Loucy (cell line): ENCODE measurements at regions not wholly inside any gene's neighbourhood (a gene's known extent, or its start where the extent isn't known, plus 50 kb on each side); places are given as distances from the start of the nearest gene placed in this dataset.

Source experiments
- H2AFZ ChIP-seq: fragments of 200-600 bp; sonication (generic); 2 replicates; pipeline ENCODE4 v1.6.0; 2016; ENCODE audit warnings: antibody characterized with exemption, mild to moderate bottlenecking, low read length, moderate library complexity
- H3F3A ChIP-seq: fragments of 200-600 bp; 2 replicates; pipeline ENCODE4 v1.6.0; 2016; ENCODE audit warnings: antibody characterized with exemption, low read depth, mild to moderate bottlenecking
- H3K27me3 ChIP-seq: fragments of 200-600 bp; sonication (generic); 2 replicates; pipeline ENCODE4 v1.6.1; 2014; ENCODE audit warnings: low read length, mild to moderate bottlenecking; ENCODE audit not compliant: insufficient read depth, poor library complexity, severe bottlenecking
- H3K36me3 ChIP-seq: fragments of 200-600 bp; sonication (generic); 2 replicates; pipeline ENCODE4 v1.6.1; 2016; ENCODE audit warnings: low read length; ENCODE audit not compliant: insufficient read depth
- H3K4me1 ChIP-seq: fragments of 200-600 bp; sonication (generic); 2 replicates; pipeline ENCODE4 v1.5.1; 2014; ENCODE audit warnings: low read length, mild to moderate bottlenecking; ENCODE audit not compliant: insufficient read depth, poor library complexity, severe bottlenecking
- H3K4me2 ChIP-seq: fragments of 200-600 bp; sonication (generic); 2 replicates; pipeline ENCODE4 v1.6.0; 2014; ENCODE audit warnings: antibody characterized with exemption, low read length, low read depth, mild to moderate bottlenecking; ENCODE audit not compliant: poor library complexity, severe bottlenecking
- H3K4me3 ChIP-seq: fragments of 200-600 bp; sonication (generic); 2 replicates; pipeline ENCODE4 v1.5.1; 2014; ENCODE audit warnings: low read length, mild to moderate bottlenecking, mixed read lengths; ENCODE audit not compliant: poor library complexity, severe bottlenecking
- H3K79me2 ChIP-seq: fragments of 200-600 bp; sonication (generic); 2 replicates; pipeline ENCODE4 v1.6.1; 2014; ENCODE audit warnings: low read length; ENCODE audit not compliant: insufficient read depth
- H3K9ac ChIP-seq: fragments of 200-600 bp; sonication (generic); 2 replicates; pipeline ENCODE4 v1.6.0; 2014; ENCODE audit warnings: mild to moderate bottlenecking, low read depth, low read length, moderate library complexity; ENCODE audit not compliant: poor library complexity, severe bottlenecking
- H3K9me2 ChIP-seq: fragments of 200-600 bp; sonication (generic); replicated peaks from 2 replicates; pipeline ENCODE4 v1.6.1; 2016; ENCODE audit warnings: low read depth, low read length, mixed read lengths
- H3K9me3 ChIP-seq: fragments of 200-600 bp; sonication (generic); 2 replicates; pipeline ENCODE4 v1.6.1; 2014; ENCODE audit warnings: mild to moderate bottlenecking, antibody characterized with exemption, low read length, low read depth; ENCODE audit not compliant: insufficient read depth
- H4K20me1 ChIP-seq: fragments of 200-600 bp; sonication (generic); 2 replicates; pipeline ENCODE4 v1.6.0; 2014; ENCODE audit warnings: antibody characterized with exemption, low read length, mild to moderate bottlenecking; ENCODE audit not compliant: insufficient read depth, poor library complexity, severe bottlenecking
- CTCF ChIP-seq: fragments of 200-600 bp; sonication (generic); conservative IDR thresholded peaks from 2 replicates; pipeline ENCODE4 v1.5.1; 2014; ENCODE audit warnings: mild to moderate bottlenecking, antibody characterized with exemption, low read length
- EZH2phosphoT487 ChIP-seq: fragments of 200-600 bp; IDR thresholded peaks from 2 replicates; pipeline ENCODE4 v1.6.1; 2018; ENCODE audit warnings: antibody characterized with exemption, mild to moderate bottlenecking, moderate library complexity, borderline replicate concordance

DNA sequence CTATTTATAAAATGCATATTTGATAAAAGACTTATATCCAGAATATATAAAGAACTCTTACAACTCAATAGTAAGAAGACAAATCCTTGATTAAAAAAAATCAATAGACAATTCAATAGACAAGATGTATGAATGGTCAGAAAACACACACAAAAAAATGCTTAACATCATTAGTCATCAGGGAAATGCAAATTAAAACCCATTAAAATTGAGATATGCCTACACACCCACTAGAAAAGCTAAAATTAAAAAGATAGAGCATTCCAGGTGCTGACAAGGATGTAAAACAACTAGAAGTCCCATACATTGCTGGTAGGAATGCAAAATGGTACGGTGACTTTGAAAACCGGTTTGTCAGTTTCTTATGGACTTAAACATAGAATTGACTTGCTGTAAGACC lies 127.1 kb downstream of the TFAP2B start:
- Histone ChIP-seq H3K79me2 (no peaks in the 10 kb centered on the region), H3K27me3 (no peaks in the 10 kb centered on the region), H4K20me1 (no peaks in the 10 kb centered on the region), H3K9ac (no peak overlapping the region), H3K4me1 (no peaks in the 10 kb centered on the region), H3K9me2 (no peaks in the 10 kb centered on the region), H3K9me3 (no peaks in the 10 kb centered on the region), H2AFZ (no peak overlapping the region), H3F3A (no peaks in the 10 kb centered on the region), H3K36me3 (no peaks in the 10 kb centered on the region), H3K4me3 (no peak overlapping the region), H3K4me2 (no peak overlapping the region)
- TF ChIP-seq EZH2phosphoT487 (no peak), CTCF (no peak)

DNA sequence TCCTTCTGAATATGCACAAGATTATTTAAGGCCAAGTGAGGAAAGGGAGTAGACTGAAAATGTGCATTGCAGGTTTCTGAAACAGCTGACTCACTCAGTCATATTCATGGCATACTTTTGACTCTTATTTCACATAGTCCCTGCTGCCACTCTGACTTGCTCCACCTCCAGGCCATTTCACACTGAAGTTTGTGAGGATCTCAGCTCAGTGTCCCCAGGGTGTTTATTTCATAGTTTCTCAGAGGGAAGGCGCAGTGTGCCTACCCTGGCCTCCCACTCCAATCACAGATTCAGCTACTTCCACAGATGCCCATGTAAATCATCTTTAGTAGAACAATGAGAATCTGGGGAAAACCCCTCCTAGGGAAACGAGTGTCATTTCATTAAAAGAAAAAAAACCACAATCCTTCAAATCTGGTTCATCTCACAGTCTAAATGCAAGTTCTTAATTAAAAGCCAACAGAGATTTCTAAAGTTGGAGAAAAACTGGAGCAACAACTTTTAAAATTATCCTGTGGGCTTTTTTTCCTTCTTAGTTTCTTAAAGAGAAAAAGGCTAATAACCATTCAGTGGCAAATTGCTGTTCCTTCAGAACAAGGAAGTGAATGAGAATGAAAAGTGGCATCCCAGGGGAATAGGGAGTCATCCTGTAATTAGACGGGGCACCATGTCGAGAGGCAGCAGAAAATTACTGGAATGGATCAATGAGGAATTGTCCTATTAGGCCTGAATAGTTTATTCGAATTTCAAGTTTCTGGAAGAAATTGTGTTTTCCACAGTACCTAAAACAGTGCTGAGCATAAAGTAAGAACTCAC lies 133.6 kb downstream of the TFAP2B start:
- no peak for TF ChIP-seq EZH2phosphoT487
- TF ChIP-seq CTCF: no peak
- Histone ChIP-seq H3K79me2 (no peaks in the 10 kb centered on the region), H3F3A (no peaks in the 10 kb centered on the region), H3K9ac (no peak overlapping the region), H3K36me3 (no peaks in the 10 kb centered on the region), H3K27me3 (no peaks in the 10 kb centered on the region), H3K4me3 (no peak overlapping the region), H4K20me1 (no peaks in the 10 kb centered on the region), H3K4me2 (no peak overlapping the region), H3K9me2 (no peaks in the 10 kb centered on the region), H3K4me1 (no peaks in the 10 kb centered on the region), H3K9me3 (no peaks in the 10 kb centered on the region), H2AFZ (no peak overlapping the region)

- no peaks in the 10 kb centered on the region for H3K9me3 ChIP-seq
- H3K9ac ChIP-seq: no peak overlapping the region
- H3K9me2 ChIP-seq: no peaks in the 10 kb centered on the region
- no peaks in the 10 kb centered on the region for H3K36me3 ChIP-seq
- no peaks in the 10 kb centered on the region for H4K20me1 ChIP-seq
- H3K4me2 ChIP-seq: no peak overlapping the region
- H3K27me3 ChIP-seq: no peaks in the 10 kb centered on the region
- no peaks in the 10 kb centered on the region for H3K79me2 ChIP-seq
- no peak overlapping the region for H2AFZ ChIP-seq
- no peaks in the 10 kb centered on the region for H3K4me1 ChIP-seq
- no peaks in the 10 kb centered on the region for H3F3A ChIP-seq
- TF ChIP-seq EZH2phosphoT487: no peak
- TF ChIP-seq CTCF: no peak
- H3K4me3 ChIP-seq: no peak overlapping the region
Measured at GRCh38 chr6:50956014-50956413, 137.3 kb downstream of the TFAP2B start.
